H1 (cell line): ENCODE measurements at regions not wholly inside any gene's neighbourhood (a gene's known extent, or its start where the extent isn't known, plus 50 kb on each side); places are given as distances from the start of the nearest gene placed in this dataset.

Source experiments
- BACH1 ChIP-seq: IDR thresholded peaks from 2 replicates; pipeline ENCODE4 v1.6.1; 2012; ENCODE audit warnings: low read length, improper control_type of control experiment
- CBX5 ChIP-seq: fragments of 300-800, 300-1000 bp; sonication (generic); IDR thresholded peaks from 2 replicates; pipeline ENCODE4 v1.7.1; 2016; ENCODE audit warnings: antibody characterized with exemption, low read length, low read depth
- CHD7 ChIP-seq: fragments of 300-600 bp; sonication (generic); IDR thresholded peaks from 2 replicates; pipeline ENCODE4 v1.7.1; 2012; ENCODE audit warnings: low read length, moderate library complexity, mild to moderate bottlenecking, inconsistent platforms; ENCODE audit not compliant: insufficient replicate concordance
- CTBP2 ChIP-seq: IDR thresholded peaks from 2 replicates; pipeline ENCODE4 v1.7.0; 2011; ENCODE audit warnings: borderline replicate concordance, mild to moderate bottlenecking, moderate library complexity, mixed read lengths, low read length; ENCODE audit not compliant: insufficient read depth, insufficient read length
- EP300 ChIP-seq, 2 experiments: IDR thresholded peaks; 1 replicate in 1 of 2; 2 replicates in 1 of 2; pipeline ENCODE4 v1.6.1; 2011 to 2012; ENCODE audit warnings: low read depth in 2 of 2, low read length in 2 of 2, mild to moderate bottlenecking in 2 of 2, borderline replicate concordance in 1 of 2, inconsistent platforms in 1 of 2, moderate library complexity in 1 of 2
- GTF2F1 ChIP-seq: IDR thresholded peaks from 2 replicates; pipeline ENCODE4 v1.6.1; 2012; ENCODE audit warnings: low read depth, low read length, improper control_type of control experiment, borderline replicate concordance
- JUND ChIP-seq: IDR thresholded peaks from 2 replicates; pipeline ENCODE4 v1.6.1; 2011; ENCODE audit warnings: mild to moderate bottlenecking, improper control_type of control experiment, low read length
- NRF1 ChIP-seq: IDR thresholded peaks from 2 replicates; pipeline ENCODE4 v1.6.1; 2011; ENCODE audit warnings: mild to moderate bottlenecking, low read depth, low read length, improper control_type of control experiment
- RAD21 ChIP-seq, 2 experiments: IDR thresholded peaks in 1 of 2; conservative IDR thresholded peaks in 1 of 2; 2 replicates each; pipeline ENCODE4 v1.6.1; 2011; ENCODE audit warnings: low read depth in 2 of 2, low read length in 2 of 2, improper control_type of control experiment in 1 of 2, inconsistent platforms in 1 of 2, mild to moderate bottlenecking in 1 of 2, moderate library complexity in 1 of 2
- RBBP5 ChIP-seq: IDR thresholded peaks from 2 replicates; pipeline ENCODE4 v1.7.1; 2012; ENCODE audit warnings: low read depth, mild to moderate bottlenecking, inconsistent platforms, low read length, moderate library complexity, borderline replicate concordance
- SP1 ChIP-seq: IDR thresholded peaks from 2 replicates; pipeline ENCODE4 v1.6.1; 2011; ENCODE audit warnings: low read depth, low read length

- TF ChIP-seq CHD7 (no peak), CTBP2 (no peak), BACH1 (no peak), CBX5 (no peak), SP1 (no peak), JUND (no peak), RAD21 (IDR thresholded peaks at IDR 0.05 in 1 of 2, conservative IDR thresholded peaks at IDR 0.05 in 1 of 2; ENCODE audit: low read depth in 2 of 2, low read length in 2 of 2) (no peak), RBBP5 (no peak), EP300 (IDR thresholded peaks at IDR 0.05; ENCODE audit: borderline replicate concordance in 1 of 2, low read depth in 2 of 2, low read length in 2 of 2) (no peak), NRF1 (no peak), GTF2F1 (no peak)
Observed at GRCh38 chr6:40171343-40171742, 237.1 kb upstream of the MOCS1 start (continued).
